ENCODE measurements at regions not wholly inside any gene's neighbourhood (a gene's known extent, or its start where the extent isn't known, plus 50 kb on each side); places are given as distances from the start of the nearest gene placed in this dataset.

GRCh38 chr6:169324656-169325459, 71.2 kb upstream of the THBS2 start:
- ATAC-seq (no peak), DNase-seq (ENCODE audit: low spot score) (no peak)
- Histone ChIP-seq H3K79me2 (replicated peaks; ENCODE audit: insufficient read depth) (no peaks in the 10 kb centered on the region), H3K4me2 (no peak overlapping the region), H3K9me2 (ENCODE audit: insufficient read depth) (peaks cover 6% of the 10 kb centered on the region; the same call in 1 of the 2 replicates), H3K27ac (ENCODE audit: low read depth) (no peak overlapping the region), H3F3A (replicated peaks; ENCODE audit: low read depth) (no peaks in the 10 kb centered on the region), H2AFZ (no peak overlapping the region), H4K20me1 (replicated peaks; ENCODE audit: insufficient read depth) (no peaks in the 10 kb centered on the region), H3K4me3 (no peak overlapping the region), H3K36me3 (ENCODE audit: insufficient read depth) (no peaks in the 10 kb centered on the region), H3K27me3 (ENCODE audit: insufficient read depth) (no peaks in the 10 kb centered on the region), H3K4me1 (ENCODE audit: insufficient read depth) (no peaks in the 10 kb centered on the region)
- no peak overlapping the region for H3K27ac Mint-ChIP-seq
- no peak overlapping the region for H3K4me3 Mint-ChIP-seq
- no peaks in the 10 kb centered on the region for H3K9me3 Mint-ChIP-seq
- H3K27me3 Mint-ChIP-seq (ENCODE audit: insufficient read depth, low read depth, poor library complexity) = peaks cover 2% of the 10 kb centered on the region
- no peak for TF ChIP-seq EZH2 (IDR thresholded peaks at IDR 0.05; ENCODE audit: low read depth, unreplicated experiment)
- no peak for TF ChIP-seq ETS1 (IDR thresholded peaks at IDR 0.05)
- TF ChIP-seq ZNF462 (CRISPR knock-in tag; IDR thresholded peaks at IDR 0.05) = no peak
- TF ChIP-seq REST (IDR thresholded peaks at IDR 0.05; ENCODE audit: unreplicated experiment) = no peak
- no peak for TF ChIP-seq POLR2AphosphoS5 (IDR thresholded peaks at IDR 0.05; ENCODE audit: low read depth)
- no peak for TF ChIP-seq CTCF (conservative IDR thresholded peaks at IDR 0.05; ENCODE audit: low read depth in 2 of 2)
- TF ChIP-seq NANOG (IDR thresholded peaks at IDR 0.05; ENCODE audit: borderline replicate concordance) = no peak
- TF ChIP-seq EZH2phosphoT487 (IDR thresholded peaks at IDR 0.05; ENCODE audit: unreplicated experiment) = no peak
- no peak for TF ChIP-seq STAT1 (IDR thresholded peaks at IDR 0.05; ENCODE audit: unreplicated experiment)
- TF ChIP-seq JUNB (IDR thresholded peaks at IDR 0.05; ENCODE audit: unreplicated experiment) = no peak
- no peak for TF ChIP-seq ZNF114 (CRISPR knock-in tag; IDR thresholded peaks at IDR 0.05)
- TF ChIP-seq ZNF331 (CRISPR knock-in tag; IDR thresholded peaks at IDR 0.05; ENCODE audit: low read depth) = no peak
- TF ChIP-seq CREB1 (CRISPR knock-in tag; IDR thresholded peaks at IDR 0.05; ENCODE audit: low read depth) = no peak
- H3K36me3 Mint-ChIP-seq (ENCODE audit: low read depth) = 0 out of 3 replicates have a peak, but pooled peaks cover 3% of the 10 kb centered on the region
- no peaks in the 10 kb centered on the region; the same call in 2 of the 3 replicates for H3K4me1 Mint-ChIP-seq

Measured in GM23338 (cell line).